Trophoblast cell (in vitro differentiated cells and primary cell): ENCODE measurements at regions not wholly inside any gene's neighbourhood (a gene's known extent, or its start where the extent isn't known, plus 50 kb on each side); places are given as distances from the start of the nearest gene placed in this dataset.

Experiments used
- DNase-seq, 2 donors: peaks; one replicate each; pipeline ENCODE4 v3.0.0-alpha.2; 2016
- H2AFZ ChIP-seq: 2 replicates; pipeline ENCODE4 v1.6.1; 2013; ENCODE audit warnings: low read length, moderate library complexity, mild to moderate bottlenecking; ENCODE audit not compliant: insufficient read depth, poor library complexity
- H2AK5ac ChIP-seq: 2 replicates; pipeline ENCODE4 v1.6.1; 2013; ENCODE audit warnings: mild to moderate bottlenecking, low read length
- H2BK120ac ChIP-seq: 2 replicates; pipeline ENCODE4 v1.6.1; 2013; ENCODE audit warnings: low read length, mild to moderate bottlenecking, moderate library complexity; ENCODE audit not compliant: insufficient read depth, poor library complexity
- H2BK12ac ChIP-seq: 2 replicates; pipeline ENCODE4 v1.6.1; 2013; ENCODE audit warnings: mild to moderate bottlenecking, low read length, moderate library complexity
- H2BK5ac ChIP-seq: 2 replicates; pipeline ENCODE4 v1.6.1; 2013; ENCODE audit warnings: low read length, low read depth, moderate library complexity, mild to moderate bottlenecking; ENCODE audit not compliant: poor library complexity
- H3K14ac ChIP-seq: 2 replicates; pipeline ENCODE4 v1.6.1; 2013; ENCODE audit warnings: mild to moderate bottlenecking, low read length
- H3K18ac ChIP-seq: 2 replicates; pipeline ENCODE4 v1.6.1; 2013; ENCODE audit warnings: mild to moderate bottlenecking, low read length
- H3K23ac ChIP-seq: 2 replicates; pipeline ENCODE4 v1.6.1; 2013; ENCODE audit warnings: low read length
- H3K27ac ChIP-seq: 2 replicates; pipeline ENCODE4 v1.5.1; 2013; ENCODE audit warnings: low read depth, mild to moderate bottlenecking, inconsistent platforms, low read length, moderate library complexity
- H3K27me3 ChIP-seq: 2 replicates; pipeline ENCODE4 v1.6.1; 2013; ENCODE audit warnings: inconsistent platforms, mild to moderate bottlenecking, low read length, moderate library complexity; ENCODE audit not compliant: insufficient read depth
- H3K36me3 ChIP-seq, 2 experiments: 1 replicate in 1 of 2; 2 replicates in 1 of 2; pipeline ENCODE4 v1.6.1; 2013; ENCODE audit warnings: low read length in 2 of 2, mild to moderate bottlenecking in 2 of 2, moderate library complexity in 1 of 2; ENCODE audit not compliant: insufficient read depth in 2 of 2, control insufficient read depth in 1 of 2
- H3K4ac ChIP-seq: 2 replicates; pipeline ENCODE4 v1.6.1; 2013; ENCODE audit warnings: low read depth, mild to moderate bottlenecking, low read length, moderate library complexity
- H3K4me1 ChIP-seq, 2 experiments: 1 replicate in 1 of 2; 2 replicates in 1 of 2; pipeline ENCODE4 v1.6.1; 2013; ENCODE audit warnings: low read length in 2 of 2, mild to moderate bottlenecking in 2 of 2, moderate library complexity in 1 of 2; ENCODE audit not compliant: insufficient read depth in 2 of 2, control insufficient read depth in 1 of 2
- H3K4me2 ChIP-seq: 2 replicates; pipeline ENCODE4 v1.6.1; 2013; ENCODE audit warnings: inconsistent platforms, mild to moderate bottlenecking, low read length, moderate library complexity
- H3K4me3 ChIP-seq: 2 replicates; pipeline ENCODE4 v1.5.1; 2013; ENCODE audit warnings: mild to moderate bottlenecking, low read depth, low read length, inconsistent platforms
- H3K79me1 ChIP-seq: one replicate; pipeline ENCODE4 v1.6.1; 2013; ENCODE audit warnings: low read length
- H3K79me2 ChIP-seq: 2 replicates; pipeline ENCODE4 v1.6.1; 2013; ENCODE audit warnings: low read length, mild to moderate bottlenecking; ENCODE audit not compliant: control insufficient read depth, insufficient read depth, poor library complexity
- H3K9ac ChIP-seq: 2 replicates; pipeline ENCODE4 v1.6.1; 2013; ENCODE audit warnings: mild to moderate bottlenecking, low read length
- H3K9me3 ChIP-seq: 2 replicates; pipeline ENCODE4 v1.6.1; 2013; ENCODE audit warnings: low read depth, mild to moderate bottlenecking, control low read depth, inconsistent platforms, low read length; ENCODE audit not compliant: insufficient read depth
- H4K12ac ChIP-seq: 2 replicates; pipeline ENCODE4 v1.6.1; 2013; ENCODE audit warnings: low read depth, mild to moderate bottlenecking, low read length, moderate library complexity
- H4K8ac ChIP-seq: 2 replicates; pipeline ENCODE4 v1.6.1; 2013; ENCODE audit warnings: low read depth, mild to moderate bottlenecking, low read length, moderate library complexity
- H4K91ac ChIP-seq: one replicate; pipeline ENCODE4 v1.6.1; 2013; ENCODE audit warnings: low read depth, mild to moderate bottlenecking, low read length, moderate library complexity
- WGBS: extraction: QIAGEN DNeasy Blood & Tissue Kit; methylation state at CpG from one replicate; pipeline ENCODE4 v1.1.7; 2013; ENCODE audit warnings: missing lambda C conversion rate; ENCODE audit not compliant: insufficient read length, insufficient coverage; ENCODE audit errors: extremely low coverage; 5-methylcytosine and 5-hydroxymethylcytosine counted together

DNA sequence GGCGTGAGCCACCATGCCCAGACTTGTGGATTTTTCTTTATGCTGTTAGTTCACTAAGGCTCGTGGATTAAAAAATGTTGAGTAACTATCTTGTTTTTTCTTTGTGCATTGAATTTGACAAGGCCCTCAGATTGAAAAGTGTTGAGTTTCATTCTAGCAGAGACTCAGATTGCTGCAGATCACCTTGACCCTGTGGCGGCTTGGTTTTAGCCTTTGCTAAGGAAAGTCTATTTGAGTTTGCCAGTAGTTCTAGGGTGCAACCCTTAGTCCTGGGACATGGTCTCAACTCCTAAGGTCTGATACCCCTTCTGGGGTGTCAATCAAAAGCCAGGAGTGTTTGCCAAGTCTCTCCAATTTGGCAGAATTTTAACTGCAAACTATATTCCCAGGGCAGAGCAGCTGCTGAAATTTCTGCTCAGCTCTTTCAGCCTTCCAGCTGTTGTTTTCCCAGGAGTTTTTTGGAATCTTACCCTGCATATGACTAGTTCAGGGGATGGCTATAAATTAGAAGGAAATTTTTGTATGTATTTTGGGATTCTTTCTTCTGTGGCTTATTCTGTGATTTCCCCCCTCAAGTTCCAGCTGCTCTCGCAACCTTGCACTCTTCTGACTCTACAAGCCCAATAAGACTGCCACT, 84.3 kb upstream of the HAND1 start:
- DNase-seq = no peak
- Histone ChIP-seq H3K36me3 (no peaks in the 10 kb centered on the region), H4K8ac (no peak overlapping the region), H3K4me3 (no peak overlapping the region), H3K4ac (no peak overlapping the region), H2AK5ac (no peak overlapping the region), H3K4me1 (no peaks in the 10 kb centered on the region), H2BK120ac (no peak overlapping the region), H3K27ac (no peak overlapping the region), H3K79me2 (no peaks in the 10 kb centered on the region), H4K12ac (no peak overlapping the region), H3K9ac (no peak overlapping the region), H3K14ac (no peak overlapping the region), H3K9me3 (no peaks in the 10 kb centered on the region), H3K4me2 (no peak overlapping the region), H2BK12ac (no peak overlapping the region), H3K23ac (no peak overlapping the region), H3K27me3 (no peaks in the 10 kb centered on the region), H3K79me1 (no peaks in the 10 kb centered on the region), H2BK5ac (no peak overlapping the region), H3K18ac (no peak overlapping the region), H2AFZ (no peak overlapping the region), H4K91ac (no peak overlapping the region)
- WGBS = no CpG with 5 or more reads among the region's 4 CpGs

DNA sequence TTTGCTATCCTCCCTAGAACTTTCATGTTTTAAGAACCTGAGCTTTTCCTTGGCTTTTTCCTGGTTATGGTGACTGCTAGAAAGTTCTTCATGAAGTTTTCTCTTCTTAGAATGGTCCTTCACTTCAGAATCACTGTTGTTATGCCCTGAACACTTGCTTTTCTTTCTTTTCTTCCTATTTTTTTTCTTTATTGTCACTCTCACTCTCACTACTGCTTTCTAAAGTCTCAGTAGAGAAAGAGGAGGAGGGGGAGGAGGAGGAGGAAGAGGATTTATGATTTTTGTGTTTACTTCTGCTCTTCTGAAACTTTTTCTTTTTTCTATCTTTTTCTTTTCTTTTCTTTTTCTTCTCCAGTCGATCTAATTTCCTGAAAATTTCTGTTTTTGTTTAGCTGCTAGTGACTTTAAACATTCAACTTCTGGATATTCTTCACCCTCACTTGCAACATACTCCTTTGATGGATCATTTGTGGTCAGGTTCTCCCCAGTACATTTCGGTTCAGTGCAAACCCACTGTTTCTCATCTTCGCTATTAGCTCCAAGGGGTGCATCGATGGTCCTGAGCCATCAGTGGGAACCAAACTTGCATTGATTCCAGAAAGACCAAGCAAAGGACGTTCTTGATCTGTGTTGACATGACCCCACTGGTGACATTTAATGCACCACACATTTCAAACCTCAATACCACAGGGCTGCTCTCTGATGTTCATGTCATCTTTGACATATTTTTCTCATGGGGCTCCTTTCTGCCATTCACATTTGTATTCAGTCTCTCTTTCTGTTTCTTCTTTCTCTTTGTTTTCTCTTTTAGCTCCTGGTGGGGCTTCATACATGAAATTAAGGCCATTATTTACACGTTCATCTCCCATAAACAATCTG, 81.6 kb upstream of the HAND1 start:
- H3K23ac ChIP-seq = no peak overlapping the region
- DNase-seq = no peak
- H4K12ac ChIP-seq = no peak overlapping the region
- no peak overlapping the region for H3K18ac ChIP-seq
- H2BK120ac ChIP-seq = no peak overlapping the region
- no peaks in the 10 kb centered on the region for H3K9me3 ChIP-seq
- no peak overlapping the region for H3K27ac ChIP-seq
- no peak overlapping the region for H3K9ac ChIP-seq
- H2AFZ ChIP-seq = no peak overlapping the region
- no peak overlapping the region for H3K14ac ChIP-seq
- no peak overlapping the region for H4K91ac ChIP-seq
- no CpG with 5 or more reads among the region's 6 CpGs for WGBS
- H3K4ac ChIP-seq = no peak overlapping the region
- H3K79me2 ChIP-seq = no peaks in the 10 kb centered on the region
- no peaks in the 10 kb centered on the region for H3K27me3 ChIP-seq
- H3K4me3 ChIP-seq = no peak overlapping the region
- H3K4me1 ChIP-seq = no peaks in the 10 kb centered on the region
- H2BK12ac ChIP-seq = no peak overlapping the region
- no peak overlapping the region for H3K4me2 ChIP-seq
- H3K36me3 ChIP-seq = no peaks in the 10 kb centered on the region
- H4K8ac ChIP-seq = no peak overlapping the region
- H2BK5ac ChIP-seq = no peak overlapping the region
- no peaks in the 10 kb centered on the region for H3K79me1 ChIP-seq
- H2AK5ac ChIP-seq = no peak overlapping the region

DNA sequence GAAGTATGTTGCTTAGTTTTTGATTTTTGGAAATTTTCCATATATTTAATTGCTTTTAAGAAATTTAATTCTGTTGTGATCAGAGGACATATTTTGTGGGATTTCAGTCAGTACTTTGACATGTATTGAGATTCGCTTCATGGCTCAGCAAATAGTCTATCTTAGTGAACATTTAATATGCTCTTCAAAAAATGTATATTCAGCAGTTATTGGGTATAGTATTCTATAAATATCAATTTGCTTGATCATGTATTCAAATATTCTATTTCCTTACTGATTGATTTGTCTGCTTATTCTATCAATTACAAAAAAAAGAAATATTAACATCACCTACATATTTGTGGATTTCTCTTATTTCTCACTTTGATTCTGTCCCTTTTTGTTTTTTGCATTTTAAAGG, 79.5 kb upstream of the HAND1 start:
- no peak overlapping the region for H2AFZ ChIP-seq
- no CpG with 5 or more reads among the region's 1 CpG for WGBS
- no peak overlapping the region for H3K27ac ChIP-seq
- H3K79me2 ChIP-seq = no peaks in the 10 kb centered on the region
- H2BK120ac ChIP-seq = no peak overlapping the region
- no peak overlapping the region for H3K18ac ChIP-seq
- no peaks in the 10 kb centered on the region for H3K4me1 ChIP-seq
- H3K23ac ChIP-seq = no peak overlapping the region
- H3K9me3 ChIP-seq = peaks cover 3% of the 10 kb centered on the region
- H2BK5ac ChIP-seq = no peak overlapping the region
- H4K91ac ChIP-seq = no peak overlapping the region
- no peak overlapping the region for H3K4me2 ChIP-seq
- H2AK5ac ChIP-seq = no peak overlapping the region
- H3K27me3 ChIP-seq = no peaks in the 10 kb centered on the region
- no peak overlapping the region for H3K14ac ChIP-seq
- H4K8ac ChIP-seq = no peak overlapping the region
- no peak overlapping the region for H3K9ac ChIP-seq
- H3K36me3 ChIP-seq = peaks cover 0 to 4% of the 10 kb centered on the region in 2 experiments
- H4K12ac ChIP-seq = no peak overlapping the region
- H2BK12ac ChIP-seq = no peak overlapping the region
- H3K4ac ChIP-seq = no peak overlapping the region
- H3K79me1 ChIP-seq = no peaks in the 10 kb centered on the region
- H3K4me3 ChIP-seq = no peak overlapping the region
- DNase-seq = no peak

- H3K27ac ChIP-seq = no peak overlapping the region
- no peak overlapping the region for H4K12ac ChIP-seq
- no peaks in the 10 kb centered on the region for H3K4me1 ChIP-seq
- no peak overlapping the region for H2AFZ ChIP-seq
- H3K9me3 ChIP-seq = no peaks in the 10 kb centered on the region
- no peak overlapping the region for H3K14ac ChIP-seq
- no peak overlapping the region for H3K18ac ChIP-seq
- no peak for DNase-seq
- H3K23ac ChIP-seq = no peak overlapping the region
- H3K9ac ChIP-seq = no peak overlapping the region
- H2AK5ac ChIP-seq = no peak overlapping the region
- H3K36me3 ChIP-seq = no peaks in the 10 kb centered on the region
- H4K8ac ChIP-seq = no peak overlapping the region
- no peaks in the 10 kb centered on the region for H3K27me3 ChIP-seq
- no peak overlapping the region for H2BK12ac ChIP-seq
- H3K79me1 ChIP-seq = peaks cover 1% of the 10 kb centered on the region
- H3K79me2 ChIP-seq = no peaks in the 10 kb centered on the region
- H2BK5ac ChIP-seq = no peak overlapping the region
- H3K4me2 ChIP-seq = no peak overlapping the region
- no peak overlapping the region for H3K4ac ChIP-seq
- H2BK120ac ChIP-seq = no peak overlapping the region
- no peak overlapping the region for H4K91ac ChIP-seq
- no CpG with 5 or more reads among the region's 1 CpG for WGBS
- no peak overlapping the region for H3K4me3 ChIP-seq
These were observed 69.5 kb upstream of the HAND1 start for GRCh38 chr5:154547551-154547950.
